GM18505 (cell line): ENCODE measurements at regions not wholly inside any gene's neighbourhood (a gene's known extent, or its start where the extent isn't known, plus 50 kb on each side); places are given as distances from the start of the nearest gene placed in this dataset.
A peak's percentile ranks its signal among the peaks of the same experiment; 100 is the strongest.
"Not testable (repeated sequence)": the region's sequence is repeated elsewhere in the genome, so short reads cannot be mapped to it uniquely, and the experiment has no call there.

Experiments used
- ATAC-seq: cut with Tn5 transposase; IDR thresholded peaks from one replicate; pipeline ENCODE4 v1.9.1; 2021; ENCODE audit not compliant: unreplicated experiment
- POLR2A ChIP-seq: IDR thresholded peaks from 4 replicates; pipeline ENCODE4 v1.6.1; 2011; ENCODE audit warnings: borderline replicate concordance; ENCODE audit not compliant: insufficient read depth, insufficient read length; ENCODE audit errors: extremely low read depth

- no peak for ATAC-seq
- no peak for TF ChIP-seq POLR2A
Measured at GRCh38 chr12:75651342-75651695, 139.9 kb upstream of the KRR1 start.

- ATAC-seq, result no peak
- no peak for TF ChIP-seq POLR2A
Measured at GRCh38 chr12:75650595-75651341, 139.4 kb upstream of the KRR1 start.

- ATAC-seq, result no peak
- no peak for TF ChIP-seq POLR2A
Measured at GRCh38 chr12:75650100-75650499, 138.7 kb upstream of the KRR1 start.

- no peak for TF ChIP-seq POLR2A
Measured at GRCh38 chr12:75648856-75649255, 137.4 kb upstream of the KRR1 start.

GRCh38 chr12:75646329-75647210 is 135.2 kb upstream of the KRR1 start:
- ATAC-seq, result no peak
- no peak for TF ChIP-seq POLR2A

More at GRCh38 chr12:75648856-75649255, 137.4 kb upstream of the KRR1 start:
- no peak for ATAC-seq

GRCh38 chr12:75644472-75645072 is 133.2 kb upstream of the KRR1 start:
- ATAC-seq, result no peak
- TF ChIP-seq POLR2A, result no peak

- ATAC-seq, result not testable (repeated sequence)
Measured at GRCh38 chr12:75643119-75643518, 131.7 kb upstream of the KRR1 start.

GRCh38 chr12:75642226-75642625 is 130.8 kb upstream of the KRR1 start:
- TF ChIP-seq POLR2A, result no peak
- ATAC-seq, result no peak

GRCh38 chr12:75641031-75641780 is 129.8 kb upstream of the KRR1 start:
- ATAC-seq, result peak; percentile 100
- TF ChIP-seq POLR2A, result no peak

GRCh38 chr12:75638792-75639191 is 127.4 kb upstream of the KRR1 start:
- ATAC-seq, result no peak
- TF ChIP-seq POLR2A, result no peak

- ATAC-seq, result no peak
- no peak for TF ChIP-seq POLR2A
Measured at GRCh38 chr12:75636607-75637006, 125.2 kb upstream of the KRR1 start.

GRCh38 chr12:75635606-75636444 is 124.4 kb upstream of the KRR1 start:
- ATAC-seq, result no peak
- TF ChIP-seq POLR2A, result no peak

GRCh38 chr12:75634244-75635222 is 123.1 kb upstream of the KRR1 start:
- no peak for ATAC-seq
- no peak for TF ChIP-seq POLR2A
